ENCODE measurements at regions not wholly inside any gene's neighbourhood (a gene's known extent, or its start where the extent isn't known, plus 50 kb on each side); places are given as distances from the start of the nearest gene placed in this dataset.
"Not testable (repeated sequence)": the region's sequence is repeated elsewhere in the genome, so short reads cannot be mapped to it uniquely, and the experiment has no call there.

- Mint-ChIP-seq H3K4me1 (ENCODE audit: unreplicated experiment) (no peaks in the 10 kb centered on the region), H3K9me3 (ENCODE audit: unreplicated experiment) (no peaks in the 10 kb centered on the region), H3K27ac (ENCODE audit: unreplicated experiment) (no peak overlapping the region), H3K36me3 (ENCODE audit: low read depth, unreplicated experiment) (no peaks in the 10 kb centered on the region), H3K27me3 (ENCODE audit: unreplicated experiment) (no peaks in the 10 kb centered on the region), H3K4me3 (ENCODE audit: unreplicated experiment) (no peak overlapping the region)
- TF ChIP-seq CTCF (IDR thresholded peaks at IDR 0.05; ENCODE audit: unreplicated experiment), result no peak
- no peak for DNase-seq (ENCODE audit: low spot score)
Observed at GRCh38 chr1:10950316-10951172, 61.9 kb upstream of the TARDBP start.

- H3K27me3 Mint-ChIP-seq (ENCODE audit: unreplicated experiment); H3K4me3 Mint-ChIP-seq (ENCODE audit: unreplicated experiment); H3K4me1 Mint-ChIP-seq (ENCODE audit: unreplicated experiment); H3K27ac Mint-ChIP-seq (ENCODE audit: unreplicated experiment); DNase-seq (ENCODE audit: low spot score); H3K36me3 Mint-ChIP-seq (ENCODE audit: low read depth, unreplicated experiment); H3K9me3 Mint-ChIP-seq (ENCODE audit: unreplicated experiment): not testable (repeated sequence)
Observed at GRCh38 chr1:10951298-10951697, 61.2 kb upstream of the TARDBP start.

- H3K36me3 Mint-ChIP-seq (ENCODE audit: low read depth, unreplicated experiment), result no peaks in the 10 kb centered on the region
- TF ChIP-seq CTCF (IDR thresholded peaks at IDR 0.05; ENCODE audit: unreplicated experiment), result no peak
Observed at GRCh38 chr1:10951961-10952360, 60.5 kb upstream of the TARDBP start.

GRCh38 chr1:10953505-10954193, 58.8 kb upstream of the TARDBP start:
- no peaks in the 10 kb centered on the region for H3K4me1 Mint-ChIP-seq (ENCODE audit: unreplicated experiment)
- H3K9me3 Mint-ChIP-seq (ENCODE audit: unreplicated experiment), result no peaks in the 10 kb centered on the region
- no peak overlapping the region for H3K4me3 Mint-ChIP-seq (ENCODE audit: unreplicated experiment)
- TF ChIP-seq CTCF (IDR thresholded peaks at IDR 0.05; ENCODE audit: unreplicated experiment), result no peak
- no peak overlapping the region for H3K27ac Mint-ChIP-seq (ENCODE audit: unreplicated experiment)
- H3K36me3 Mint-ChIP-seq (ENCODE audit: low read depth, unreplicated experiment), result no peaks in the 10 kb centered on the region
- DNase-seq (ENCODE audit: low spot score), result no peak
- H3K27me3 Mint-ChIP-seq (ENCODE audit: unreplicated experiment), result peaks cover 3% of the 10 kb centered on the region

More at GRCh38 chr1:10951961-10952360, 60.5 kb upstream of the TARDBP start:
- no peaks in the 10 kb centered on the region for H3K4me1 Mint-ChIP-seq (ENCODE audit: unreplicated experiment)
- H3K4me3 Mint-ChIP-seq (ENCODE audit: unreplicated experiment), result no peak overlapping the region
- DNase-seq (ENCODE audit: low spot score), result no peak
- no peaks in the 10 kb centered on the region for H3K27me3 Mint-ChIP-seq (ENCODE audit: unreplicated experiment)
- H3K9me3 Mint-ChIP-seq (ENCODE audit: unreplicated experiment), result no peaks in the 10 kb centered on the region
- H3K27ac Mint-ChIP-seq (ENCODE audit: unreplicated experiment), result no peak overlapping the region

- H3K4me3 Mint-ChIP-seq (ENCODE audit: unreplicated experiment), result no peak overlapping the region
Observed at GRCh38 chr1:10957133-10957532, 55.3 kb upstream of the TARDBP start.

More at GRCh38 chr1:10957133-10957532, 55.3 kb upstream of the TARDBP start:
- no peaks in the 10 kb centered on the region for H3K36me3 Mint-ChIP-seq (ENCODE audit: low read depth, unreplicated experiment)
- no peaks in the 10 kb centered on the region for H3K9me3 Mint-ChIP-seq (ENCODE audit: unreplicated experiment)
- H3K27ac Mint-ChIP-seq (ENCODE audit: unreplicated experiment), result no peak overlapping the region
- DNase-seq (ENCODE audit: low spot score), result no peak
- no peaks in the 10 kb centered on the region for H3K4me1 Mint-ChIP-seq (ENCODE audit: unreplicated experiment)
- H3K27me3 Mint-ChIP-seq (ENCODE audit: unreplicated experiment), result peaks cover 7% of the 10 kb centered on the region
- TF ChIP-seq CTCF (IDR thresholded peaks at IDR 0.05; ENCODE audit: unreplicated experiment), result no peak

Measured in endothelial cell (in vitro differentiated cells).